ENCODE measurements at regions not wholly inside any gene's neighbourhood (a gene's known extent, or its start where the extent isn't known, plus 50 kb on each side); places are given as distances from the start of the nearest gene placed in this dataset.

DNA sequence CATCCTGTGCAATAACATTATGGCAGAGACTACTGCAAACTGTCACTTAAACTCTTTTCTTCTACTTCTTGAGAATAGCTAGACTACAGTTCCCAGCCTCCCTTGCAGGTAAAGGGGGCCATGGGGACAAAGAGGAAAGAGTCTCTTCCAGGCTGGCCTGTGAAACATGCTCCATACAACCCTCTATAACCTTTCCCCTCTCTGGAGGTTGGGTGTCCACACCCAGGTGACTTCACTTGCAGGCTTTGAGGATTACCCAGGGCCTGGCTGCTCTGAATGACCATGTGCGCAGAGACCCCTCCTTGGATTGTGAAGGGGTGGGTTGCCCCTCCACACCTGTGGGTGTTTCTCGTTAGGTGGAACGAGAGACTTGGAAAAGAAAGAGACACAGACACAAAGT is 84.1 kb downstream of the SEC61G start:
- TF ChIP-seq, protein P1, sequence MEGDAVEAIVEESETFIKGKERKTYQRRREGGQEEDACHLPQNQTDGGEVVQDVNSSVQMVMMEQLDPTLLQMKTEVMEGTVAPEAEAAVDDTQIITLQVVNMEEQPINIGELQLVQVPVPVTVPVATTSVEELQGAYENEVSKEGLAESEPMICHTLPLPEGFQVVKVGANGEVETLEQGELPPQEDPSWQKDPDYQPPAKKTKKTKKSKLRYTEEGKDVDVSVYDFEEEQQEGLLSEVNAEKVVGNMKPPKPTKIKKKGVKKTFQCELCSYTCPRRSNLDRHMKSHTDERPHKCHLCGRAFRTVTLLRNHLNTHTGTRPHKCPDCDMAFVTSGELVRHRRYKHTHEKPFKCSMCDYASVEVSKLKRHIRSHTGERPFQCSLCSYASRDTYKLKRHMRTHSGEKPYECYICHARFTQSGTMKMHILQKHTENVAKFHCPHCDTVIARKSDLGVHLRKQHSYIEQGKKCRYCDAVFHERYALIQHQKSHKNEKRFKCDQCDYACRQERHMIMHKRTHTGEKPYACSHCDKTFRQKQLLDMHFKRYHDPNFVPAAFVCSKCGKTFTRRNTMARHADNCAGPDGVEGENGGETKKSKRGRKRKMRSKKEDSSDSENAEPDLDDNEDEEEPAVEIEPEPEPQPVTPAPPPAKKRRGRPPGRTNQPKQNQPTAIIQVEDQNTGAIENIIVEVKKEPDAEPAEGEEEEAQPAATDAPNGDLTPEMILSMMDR (IDR thresholded peaks at IDR 0.05): no peak
- no peak for TF ChIP-seq POLR2A (IDR thresholded peaks at IDR 0.05)

Measured in testis (tissue), 2 donors.